Parathyroid adenoma (tissue), 2 donors: ENCODE measurements at regions not wholly inside any gene's neighbourhood (a gene's known extent, or its start where the extent isn't known, plus 50 kb on each side); places are given as distances from the start of the nearest gene placed in this dataset.

Experiments used
- H2AFZ ChIP-seq: fragments of 300-600 bp; sonication (generic); one replicate; pipeline ENCODE4 v1.7.0; 2017; ENCODE audit warnings: antibody characterized with exemption, mild to moderate bottlenecking
- H3K27ac ChIP-seq: fragments of 300-600 bp; sonication (generic); one replicate; pipeline ENCODE4 v1.7.0; 2017
- H3K27me3 ChIP-seq: fragments of 300-600 bp; sonication (generic); one replicate; pipeline ENCODE4 v1.7.0; 2017; ENCODE audit warnings: low read length; ENCODE audit not compliant: control insufficient read depth, insufficient read depth
- H3K36me3 ChIP-seq: fragments of 300-600 bp; sonication (generic); one replicate; pipeline ENCODE4 v1.7.0; 2017; ENCODE audit warnings: low read length; ENCODE audit not compliant: control insufficient read depth, insufficient read depth
- H3K4me1 ChIP-seq: fragments of 300-600 bp; sonication (generic); one replicate; pipeline ENCODE4 v1.7.0; 2017; ENCODE audit warnings: control low read depth
- H3K4me2 ChIP-seq: fragments of 300-600 bp; sonication (generic); one replicate; pipeline ENCODE4 v1.7.0; 2017; ENCODE audit warnings: low read length
- H3K4me3 ChIP-seq: fragments of 300-600 bp; sonication (generic); one replicate; pipeline ENCODE4 v1.7.0; 2017; ENCODE audit warnings: low read depth, low read length
- H3K79me2 ChIP-seq: fragments of 300-600 bp; sonication (generic); one replicate; pipeline ENCODE4 v1.7.0; 2017; ENCODE audit warnings: control low read depth
- H3K9ac ChIP-seq: fragments of 300-600 bp; sonication (generic); one replicate; pipeline ENCODE4 v1.7.0; 2017; ENCODE audit warnings: mild to moderate bottlenecking
- H3K9me3 ChIP-seq: fragments of 300-600 bp; sonication (generic); one replicate; pipeline ENCODE4 v1.7.0; 2017; ENCODE audit warnings: low read length; ENCODE audit not compliant: control insufficient read depth
- TF ChIP-seq, protein P1 (sequence below): fragments of 300-600 bp; sonication (generic); IDR thresholded peaks from one replicate; pipeline ENCODE4 v1.7.0; 2017; ENCODE audit warnings: antibody characterized with exemption, mild to moderate bottlenecking
- donor health status: primary hyperparathyroidism.

DNA sequence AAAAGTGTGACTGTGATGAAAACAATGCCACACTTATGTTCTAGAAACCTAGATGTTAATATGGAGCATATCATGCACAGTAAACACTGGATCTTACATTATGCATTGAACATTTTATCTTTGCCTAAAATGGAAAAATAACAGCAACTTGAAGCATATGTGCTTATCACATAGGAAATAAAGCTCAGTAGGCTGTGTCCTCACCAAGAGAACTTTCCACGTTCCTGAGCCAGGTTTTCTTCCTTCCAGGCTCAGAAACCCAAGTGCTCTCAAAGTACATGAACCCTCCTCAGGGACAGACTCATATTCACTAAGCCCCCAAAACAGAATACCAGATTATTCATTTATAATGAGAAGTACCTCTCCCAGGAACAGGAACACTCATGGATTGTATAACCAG is 79.4 kb upstream of the PRKAR2B start:
- Histone ChIP-seq H3K4me2 (no peak overlapping the region), H3K79me2 (no peaks in the 10 kb centered on the region), H3K9me3 (no peaks in the 10 kb centered on the region), H3K4me1 (peaks cover 5% of the 10 kb centered on the region), H3K9ac (no peak overlapping the region), H3K27me3 (no peaks in the 10 kb centered on the region), H2AFZ (no peak overlapping the region), H3K27ac (no peak overlapping the region), H3K36me3 (no peaks in the 10 kb centered on the region), H3K4me3 (no peak overlapping the region)
- TF ChIP-seq, protein P1, sequence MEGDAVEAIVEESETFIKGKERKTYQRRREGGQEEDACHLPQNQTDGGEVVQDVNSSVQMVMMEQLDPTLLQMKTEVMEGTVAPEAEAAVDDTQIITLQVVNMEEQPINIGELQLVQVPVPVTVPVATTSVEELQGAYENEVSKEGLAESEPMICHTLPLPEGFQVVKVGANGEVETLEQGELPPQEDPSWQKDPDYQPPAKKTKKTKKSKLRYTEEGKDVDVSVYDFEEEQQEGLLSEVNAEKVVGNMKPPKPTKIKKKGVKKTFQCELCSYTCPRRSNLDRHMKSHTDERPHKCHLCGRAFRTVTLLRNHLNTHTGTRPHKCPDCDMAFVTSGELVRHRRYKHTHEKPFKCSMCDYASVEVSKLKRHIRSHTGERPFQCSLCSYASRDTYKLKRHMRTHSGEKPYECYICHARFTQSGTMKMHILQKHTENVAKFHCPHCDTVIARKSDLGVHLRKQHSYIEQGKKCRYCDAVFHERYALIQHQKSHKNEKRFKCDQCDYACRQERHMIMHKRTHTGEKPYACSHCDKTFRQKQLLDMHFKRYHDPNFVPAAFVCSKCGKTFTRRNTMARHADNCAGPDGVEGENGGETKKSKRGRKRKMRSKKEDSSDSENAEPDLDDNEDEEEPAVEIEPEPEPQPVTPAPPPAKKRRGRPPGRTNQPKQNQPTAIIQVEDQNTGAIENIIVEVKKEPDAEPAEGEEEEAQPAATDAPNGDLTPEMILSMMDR = no peak

DNA sequence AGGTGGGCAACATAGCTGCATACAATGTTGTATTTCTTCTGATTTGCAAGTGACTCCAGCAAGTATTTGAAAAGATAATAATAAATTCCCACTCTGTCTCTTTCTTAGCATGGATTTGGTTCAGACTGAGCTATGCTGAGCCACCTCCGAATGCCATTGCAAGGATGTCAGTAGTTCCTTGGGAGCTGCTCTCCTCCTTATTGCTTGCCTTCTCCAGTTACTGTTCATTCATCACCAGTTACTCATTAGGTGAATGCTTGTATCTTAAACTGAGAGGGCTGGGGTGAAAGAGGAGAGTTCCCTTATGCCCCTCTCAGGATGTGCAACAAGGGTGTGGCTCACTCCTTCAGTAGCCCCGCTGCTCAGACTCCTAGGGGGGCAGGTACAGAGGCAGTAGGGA is 78.4 kb upstream of the PRKAR2B start:
- H3K9me3 ChIP-seq = no peaks in the 10 kb centered on the region
- H3K27ac ChIP-seq = no peak overlapping the region
- TF ChIP-seq, protein P1 = no peak
- no peaks in the 10 kb centered on the region for H3K36me3 ChIP-seq
- H3K4me3 ChIP-seq = no peak overlapping the region
- H3K4me1 ChIP-seq = peaks cover 5% of the 10 kb centered on the region
- no peak overlapping the region for H2AFZ ChIP-seq
- no peak overlapping the region for H3K4me2 ChIP-seq
- H3K9ac ChIP-seq = no peak overlapping the region
- H3K27me3 ChIP-seq = no peaks in the 10 kb centered on the region
- H3K79me2 ChIP-seq = no peaks in the 10 kb centered on the region

DNA sequence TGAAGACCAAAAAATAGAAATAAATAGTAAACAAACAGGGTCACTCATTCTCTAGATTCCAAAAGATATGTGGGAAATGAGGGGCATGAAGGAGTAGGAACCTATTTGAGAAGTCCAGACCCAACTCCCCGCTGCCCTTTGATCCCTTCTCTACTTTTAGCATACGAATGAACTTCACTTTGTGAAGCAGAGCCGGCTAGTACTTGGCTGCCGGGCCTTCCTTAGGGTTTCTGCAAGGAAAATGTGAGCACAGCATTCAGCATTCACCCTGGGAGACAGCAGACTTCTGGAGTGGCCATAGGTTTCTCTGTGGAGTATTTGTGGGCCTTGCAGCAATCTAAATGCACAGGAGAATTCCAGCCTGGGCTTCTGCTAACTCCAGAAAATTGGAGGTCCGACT is 76.3 kb upstream of the PRKAR2B start:
- TF ChIP-seq, protein P1 = no peak
- H3K36me3 ChIP-seq = no peaks in the 10 kb centered on the region
- no peak overlapping the region for H3K9ac ChIP-seq

DNA sequence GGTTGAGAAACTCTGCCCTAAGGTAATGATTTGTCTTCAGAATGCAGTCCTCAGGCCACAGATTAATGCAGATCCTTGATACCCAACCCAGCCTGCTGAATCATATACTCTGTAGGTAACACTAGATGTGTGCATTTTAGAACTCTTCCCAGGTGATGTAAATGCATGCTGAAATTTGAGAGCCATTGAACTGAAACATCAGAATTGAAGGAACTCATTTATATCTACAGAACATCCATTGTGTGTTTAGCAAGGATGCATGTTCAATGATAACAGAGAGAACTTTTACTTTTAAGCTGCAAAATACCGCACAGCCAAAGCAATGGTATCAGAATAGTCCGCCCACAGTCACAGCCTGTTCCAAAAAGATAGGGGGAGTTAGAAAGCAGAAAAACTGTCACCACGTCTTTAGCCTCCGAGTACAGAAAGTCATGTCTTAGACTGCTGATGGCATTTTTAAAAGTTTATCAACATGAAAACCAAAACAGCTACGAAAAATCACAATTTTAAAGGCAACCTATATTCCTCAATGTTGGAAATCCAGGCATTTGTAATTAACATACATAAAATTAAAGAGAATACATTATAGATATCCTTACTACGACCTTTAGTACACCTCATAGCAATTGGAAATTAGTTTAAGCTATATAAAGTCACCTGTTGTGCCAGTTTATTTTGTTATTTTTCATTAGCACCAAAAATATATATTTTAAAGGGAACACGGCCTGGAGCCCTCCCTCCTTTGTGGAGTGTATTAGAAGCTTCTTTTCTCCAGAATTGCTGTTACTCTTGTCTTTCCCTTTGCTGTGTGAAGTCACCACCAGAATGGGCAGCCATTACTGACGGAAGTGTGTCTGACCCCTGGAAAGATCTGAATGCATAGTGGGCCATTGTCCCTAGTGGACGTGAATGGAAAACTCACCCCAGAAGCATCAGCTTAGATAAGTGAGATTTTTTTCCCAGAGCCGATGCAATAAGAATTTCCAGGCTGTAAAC is 65.8 kb upstream of the PRKAR2B start:
- Histone ChIP-seq H2AFZ (peak overlapping the region; percentile 76), H3K27me3 (no peaks in the 10 kb centered on the region), H3K79me2 (no peaks in the 10 kb centered on the region), H3K4me2 (peak overlapping the region; percentile 27), H3K27ac (peak overlapping the region; percentile 91), H3K4me3 (no peak overlapping the region), H3K4me1 (peaks cover 43% of the 10 kb centered on the region), H3K9ac (no peak overlapping the region), H3K36me3 (no peaks in the 10 kb centered on the region), H3K9me3 (no peaks in the 10 kb centered on the region)
- TF ChIP-seq, protein P1 = peak; percentile 17

More for the DNA sequence above, 76.3 kb upstream of the PRKAR2B start:
- H3K79me2 ChIP-seq = no peaks in the 10 kb centered on the region
- no peak overlapping the region for H3K27ac ChIP-seq
- peaks cover 5% of the 10 kb centered on the region for H3K4me1 ChIP-seq
- no peak overlapping the region for H3K4me2 ChIP-seq
- no peaks in the 10 kb centered on the region for H3K9me3 ChIP-seq
- no peaks in the 10 kb centered on the region for H3K27me3 ChIP-seq
- H3K4me3 ChIP-seq = no peak overlapping the region
- no peak overlapping the region for H2AFZ ChIP-seq
